ENCODE measurements at regions not wholly inside any gene's neighbourhood (a gene's known extent, or its start where the extent isn't known, plus 50 kb on each side); places are given as distances from the start of the nearest gene placed in this dataset.

DNA sequence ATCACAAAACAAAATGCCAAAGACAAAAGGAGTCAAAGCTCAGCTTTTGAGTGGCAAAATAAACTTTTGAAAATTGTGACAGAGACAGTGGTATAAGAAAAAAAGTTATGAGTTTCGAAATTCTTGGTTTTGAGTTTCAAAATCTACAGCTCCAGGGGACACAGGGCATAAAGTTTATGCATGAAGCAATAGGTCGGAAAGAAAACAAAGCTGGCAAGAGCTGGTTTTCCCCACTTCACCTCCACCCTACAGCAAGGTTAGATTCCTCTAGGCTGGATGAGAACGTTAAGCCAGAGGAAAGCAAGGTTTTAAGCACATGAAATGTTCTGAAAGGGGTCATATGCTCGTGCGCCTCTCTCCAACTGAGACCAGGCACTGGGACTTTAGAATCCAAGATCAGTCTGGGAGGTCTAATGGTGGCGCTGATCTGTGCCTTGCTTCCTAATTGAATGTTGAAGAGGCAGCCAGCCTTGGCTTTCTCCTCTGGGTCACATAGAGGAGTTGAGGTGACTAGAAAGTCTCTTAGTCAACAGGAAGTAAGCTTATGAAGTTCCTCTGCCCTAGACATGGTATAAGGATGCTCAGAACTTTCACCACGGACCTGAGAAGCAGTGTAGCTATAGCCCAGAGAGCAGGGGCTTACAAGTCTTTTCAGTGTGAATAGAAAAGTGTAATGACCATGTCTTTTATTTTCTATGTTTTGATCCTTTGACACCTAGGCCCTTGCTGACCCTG lies 167.7 kb upstream of the DMAC1 start:
- TF ChIP-seq POLR2A (IDR thresholded peaks at IDR 0.05) (no peak), CTCF (IDR thresholded peaks at IDR 0.05) (no peak)

DNA sequence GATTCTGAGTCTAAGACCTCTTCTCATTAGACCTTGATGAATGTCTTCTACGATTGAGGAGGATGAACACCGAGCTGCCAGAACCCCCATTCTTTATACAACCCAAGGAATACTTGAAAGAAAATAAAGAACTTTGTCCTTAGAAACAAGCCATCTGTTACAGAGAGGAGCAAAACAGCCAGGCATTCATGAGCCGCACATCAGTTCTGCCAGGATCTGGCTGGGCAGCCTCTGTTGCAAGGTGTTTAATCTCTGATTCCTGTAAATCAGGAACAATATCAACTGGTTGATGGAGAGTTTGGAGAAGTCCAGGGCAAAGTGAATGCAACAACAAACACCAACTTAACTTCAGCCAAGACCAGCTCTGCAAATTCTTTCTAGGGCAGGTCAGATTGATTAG lies 165.5 kb upstream of the DMAC1 start:
- H3K36me3 ChIP-seq (replicated peaks in 1 of 2) = no peaks in the 10 kb centered on the region
- WGBS, 4 donors = 35 to 44% (median 36%) methylated on average over 3 of the region's 3 CpGs
- no peak overlapping the region for H3K27ac ChIP-seq
- no peaks in the 10 kb centered on the region for H3K4me1 ChIP-seq (replicated peaks in 1 of 2)
- intact Hi-C loops (cut with DNase I) = no loop called here
- H3K9me3 ChIP-seq (replicated peaks in 1 of 3) = no peaks in the 10 kb centered on the region
- H3K27me3 ChIP-seq = no peaks in the 10 kb centered on the region
- no peak overlapping the region for H3K4me3 ChIP-seq
- TF ChIP-seq CTCF (IDR thresholded peaks at IDR 0.05) = no peak
- no peak for TF ChIP-seq POLR2A (IDR thresholded peaks at IDR 0.05)
- no peak for DNase-seq

More for the DNA sequence above, 167.7 kb upstream of the DMAC1 start:
- H3K27me3 ChIP-seq = no peaks in the 10 kb centered on the region
- intact Hi-C loops (cut with DNase I) = no loop called here
- no peaks in the 10 kb centered on the region for H3K36me3 ChIP-seq (replicated peaks in 1 of 2)
- 57 to 64% (median 63%) methylated on average over 7 of the region's 7 CpGs for WGBS, 4 donors
- no peak overlapping the region for H3K27ac ChIP-seq
- no peaks in the 10 kb centered on the region for H3K9me3 ChIP-seq (replicated peaks in 1 of 3)
- H3K4me1 ChIP-seq (replicated peaks in 1 of 2) = no peaks in the 10 kb centered on the region
- no peak for DNase-seq
- no peak overlapping the region for H3K4me3 ChIP-seq

- Histone ChIP-seq H3K36me3 (replicated peaks in 1 of 2) (no peaks in the 10 kb centered on the region), H3K27ac (no peak overlapping the region), H3K9me3 (replicated peaks in 1 of 3) (no peaks in the 10 kb centered on the region), H3K4me1 (replicated peaks in 1 of 2) (no peaks in the 10 kb centered on the region), H3K27me3 (no peaks in the 10 kb centered on the region), H3K4me3 (no peak overlapping the region)
- intact Hi-C loops (cut with DNase I) = no loop called here
- 53 to 63% (median 56%) methylated on average over 5 of the region's 5 CpGs for WGBS, 4 donors
- no peak for TF ChIP-seq CTCF (IDR thresholded peaks at IDR 0.05)
- TF ChIP-seq POLR2A (IDR thresholded peaks at IDR 0.05) = no peak
- no peak for DNase-seq
Measured at GRCh38 chr9:7963026-7963425, 163.4 kb upstream of the DMAC1 start.

GRCh38 chr9:7961076-7961475 lies 161.5 kb upstream of the DMAC1 start:
- H3K27me3 ChIP-seq = no peaks in the 10 kb centered on the region
- 70 to 87% (median 76%) methylated on average over 3 of the region's 3 CpGs for WGBS, 4 donors
- intact Hi-C loops (cut with DNase I) = no loop called here
- H3K4me1 ChIP-seq (replicated peaks in 1 of 2) = no peaks in the 10 kb centered on the region
- no peaks in the 10 kb centered on the region for H3K9me3 ChIP-seq (replicated peaks in 1 of 3)
- H3K4me3 ChIP-seq = no peak overlapping the region
- no peak for TF ChIP-seq CTCF (IDR thresholded peaks at IDR 0.05)
- TF ChIP-seq POLR2A (IDR thresholded peaks at IDR 0.05) = no peak
- no peak overlapping the region for H3K27ac ChIP-seq
- no peak for DNase-seq
- H3K36me3 ChIP-seq (replicated peaks in 1 of 2) = no peaks in the 10 kb centered on the region

All from adrenal gland (tissue), 9 donors.